ENCODE measurements at regions not wholly inside any gene's neighbourhood (a gene's known extent, or its start where the extent isn't known, plus 50 kb on each side); places are given as distances from the start of the nearest gene placed in this dataset.

DNA sequence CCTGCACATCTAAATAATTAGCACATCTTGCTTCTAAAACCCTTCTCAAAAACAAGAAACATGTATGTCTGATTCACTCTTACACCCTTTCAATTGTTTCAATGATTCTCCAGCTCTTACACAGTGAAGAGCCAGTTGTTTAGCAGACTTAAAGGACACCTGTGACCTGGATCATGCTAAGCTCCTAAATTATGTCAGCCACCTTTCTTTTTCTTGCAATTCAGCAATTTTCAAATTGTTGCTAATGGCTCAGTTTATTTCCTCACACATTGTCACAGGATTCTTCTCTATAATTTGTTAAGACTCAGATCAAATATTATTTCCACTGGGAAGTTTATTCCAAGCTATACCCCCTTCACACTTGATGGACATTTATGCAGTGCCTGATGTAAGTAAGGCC lies 413.2 kb downstream of the PLA2G4A start:
- DNase-seq, result no peak

DNA sequence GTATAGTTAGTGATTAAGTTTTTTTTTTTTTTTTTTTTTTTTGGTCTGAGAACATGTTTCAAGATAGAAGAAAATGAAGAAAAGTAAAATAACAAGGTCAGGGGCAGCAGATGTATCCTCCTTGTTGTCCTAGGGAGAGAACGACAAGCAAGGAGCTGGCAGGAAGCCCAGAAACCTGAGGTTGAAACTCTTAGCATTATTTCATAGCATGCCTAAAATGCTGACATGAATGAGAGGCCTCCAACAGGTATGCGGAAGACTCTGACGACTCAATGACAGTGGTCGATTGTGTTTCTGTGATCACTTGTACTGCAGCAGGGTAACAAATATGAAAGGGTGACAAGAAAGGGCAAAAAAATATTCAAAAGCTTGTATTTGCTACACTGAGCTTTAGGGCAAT lies 415.9 kb downstream of the PLA2G4A start:
- no peak for DNase-seq

DNA sequence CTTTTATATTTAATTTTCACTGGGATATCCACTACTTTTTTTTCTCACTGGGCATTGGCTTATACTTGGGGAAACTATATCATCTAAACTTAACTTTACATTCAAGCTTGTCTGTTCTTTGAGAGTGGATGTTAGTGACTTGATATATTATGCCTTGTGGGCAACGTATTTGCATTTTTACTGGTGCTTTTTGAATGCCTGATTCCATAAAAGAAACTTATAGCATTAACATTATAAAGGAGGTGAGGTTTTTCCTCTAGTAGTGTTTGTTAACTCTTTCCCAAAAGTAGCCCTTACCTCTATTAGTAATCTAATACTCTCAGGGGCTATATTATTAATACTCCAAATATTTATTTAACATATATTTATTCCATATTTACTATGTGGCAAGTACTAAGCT lies 416.5 kb downstream of the PLA2G4A start:
- DNase-seq, result no peak

DNA sequence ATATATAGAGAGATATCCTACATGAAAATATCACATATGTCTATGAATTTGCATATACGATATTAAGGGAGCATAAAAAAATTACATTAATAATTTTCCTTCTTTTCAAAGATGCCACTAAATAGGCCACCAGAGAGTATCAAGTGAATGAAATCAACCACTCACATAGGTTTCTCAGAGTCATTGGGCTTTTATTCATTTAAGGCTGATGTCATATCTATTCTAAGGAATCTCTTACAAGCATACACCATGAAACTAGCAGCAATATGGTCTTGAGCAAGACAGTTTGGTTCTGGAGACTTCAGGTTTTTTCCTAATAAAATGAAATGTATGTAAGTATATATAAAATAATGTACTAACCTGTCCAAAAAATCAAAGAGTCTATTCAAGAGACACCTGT lies 420.4 kb downstream of the PLA2G4A start:
- no peak for DNase-seq

DNA sequence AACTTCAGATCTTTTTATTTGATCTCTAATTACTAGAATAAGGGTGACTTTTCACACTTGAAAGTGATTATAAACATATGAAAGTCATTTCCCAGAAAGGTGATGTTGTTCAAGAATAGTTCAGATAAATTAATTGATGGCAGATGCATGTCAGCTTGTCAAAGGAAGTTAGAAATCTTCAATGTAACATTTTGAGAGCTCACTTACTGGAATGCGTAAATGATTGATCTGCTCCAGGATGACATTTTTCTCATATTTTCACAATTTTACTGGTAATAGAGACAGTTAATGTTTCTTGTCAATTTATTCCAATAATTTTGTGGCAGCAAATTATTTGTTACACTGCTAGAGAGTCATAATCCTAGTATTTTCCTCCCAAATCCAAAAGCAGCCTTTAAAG lies 424.2 kb downstream of the PLA2G4A start:
- no peak for DNase-seq

DNA sequence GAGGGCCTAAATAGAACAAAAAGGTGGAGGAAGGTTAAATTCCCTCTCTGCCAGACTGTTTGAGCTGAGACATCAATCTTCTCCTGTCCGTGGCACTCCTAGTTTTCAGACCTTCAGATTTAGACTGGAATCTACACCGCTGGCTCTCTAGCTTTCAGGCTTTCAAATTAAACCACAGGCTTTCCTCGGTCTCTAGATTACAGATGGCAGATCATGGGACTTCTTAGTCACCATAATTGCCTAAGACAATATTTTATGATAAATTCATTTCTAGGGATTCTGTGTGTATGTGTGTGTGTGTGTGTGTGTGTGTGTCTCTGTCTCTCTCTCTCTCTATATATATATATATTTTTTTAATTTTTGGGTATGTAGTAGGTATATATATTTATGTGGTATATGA lies 428.7 kb downstream of the PLA2G4A start:
- no peak for DNase-seq

DNA sequence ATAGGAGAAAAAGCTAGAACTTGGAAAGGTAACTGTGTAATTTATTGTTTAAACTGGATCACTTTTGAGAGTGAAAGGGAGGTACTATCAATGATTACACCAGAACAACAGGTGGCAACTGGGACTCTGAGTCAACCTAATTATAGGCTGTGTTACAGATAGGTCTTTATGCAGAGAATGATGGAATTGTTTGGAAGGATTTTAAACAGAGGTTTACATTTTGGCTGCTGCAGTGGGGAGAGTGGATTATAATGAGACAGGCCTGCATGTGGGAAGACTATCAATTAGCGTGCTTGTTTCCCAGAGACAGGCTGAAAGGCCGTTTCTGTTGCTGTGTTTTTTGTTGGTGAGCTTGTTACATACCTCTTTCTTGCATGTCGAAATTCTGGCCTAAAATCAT lies 432.9 kb downstream of the PLA2G4A start:
- no peak for DNase-seq

DNA sequence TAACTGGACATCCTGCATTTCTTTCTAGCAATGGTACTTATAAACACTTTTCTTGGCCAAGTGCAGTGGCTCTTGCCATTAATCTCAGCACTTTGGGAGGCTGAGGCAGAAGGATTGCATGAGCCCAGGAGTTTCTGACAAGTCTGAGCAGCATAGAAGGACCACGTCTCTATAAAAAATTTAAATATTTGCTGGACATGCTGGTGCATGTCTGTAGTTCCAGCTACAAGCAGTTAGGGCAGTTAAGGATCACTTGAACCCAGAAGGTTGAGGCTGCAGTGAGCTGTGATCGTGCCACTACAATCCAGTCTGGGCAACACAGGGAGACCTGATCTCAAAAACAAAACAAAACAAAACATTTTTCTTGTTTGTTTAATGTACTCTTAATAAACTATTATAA lies 434.0 kb downstream of the PLA2G4A start:
- no peak for DNase-seq

DNA sequence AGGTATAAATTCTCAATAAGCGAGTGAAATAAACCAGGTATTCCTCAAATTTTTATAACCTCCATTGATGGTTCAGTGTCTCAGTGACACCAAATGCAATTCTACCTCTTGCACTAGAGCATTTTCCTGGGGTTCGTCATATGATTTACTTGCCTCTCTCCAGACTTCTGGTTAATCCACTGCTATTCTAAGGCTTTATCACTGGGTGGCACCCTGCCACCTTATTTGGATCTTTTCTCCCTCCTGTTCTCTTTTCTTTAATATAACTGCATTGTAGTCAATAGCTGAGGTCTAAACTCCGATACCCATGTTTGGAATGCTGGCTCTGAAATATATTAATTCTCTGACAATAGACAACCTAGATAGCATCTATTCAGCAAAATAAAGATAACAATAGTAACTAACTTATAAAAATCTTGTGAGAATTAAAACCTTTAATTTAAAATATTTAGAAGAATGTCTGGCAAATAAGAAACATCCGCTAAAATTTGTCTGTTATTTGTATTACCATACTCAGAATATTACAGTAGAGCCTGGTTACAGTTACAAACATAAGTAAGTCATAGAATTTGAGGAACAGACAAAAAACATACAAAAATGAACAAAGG lies 436.4 kb downstream of the PLA2G4A start:
- no peak for DNase-seq

DNA sequence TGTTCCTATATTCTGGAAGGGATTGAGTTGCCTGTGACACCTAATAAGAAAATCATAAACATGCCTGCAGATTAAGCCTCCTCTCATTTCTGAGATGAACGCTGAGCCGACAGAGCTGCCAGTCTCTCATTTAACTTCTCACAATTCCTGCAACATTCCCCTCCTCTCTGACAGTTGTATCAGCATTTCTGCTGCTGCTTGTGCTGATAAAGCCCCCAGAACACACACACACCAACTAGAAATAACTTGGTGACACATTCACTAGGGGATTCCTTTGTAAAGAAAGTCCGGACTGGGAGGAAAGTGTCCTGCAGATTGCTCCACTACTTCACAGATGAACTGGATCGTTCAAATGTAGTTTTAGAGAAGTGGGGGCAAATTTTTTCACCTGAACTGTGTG lies 437.3 kb downstream of the PLA2G4A start:
- no peak for DNase-seq

DNA sequence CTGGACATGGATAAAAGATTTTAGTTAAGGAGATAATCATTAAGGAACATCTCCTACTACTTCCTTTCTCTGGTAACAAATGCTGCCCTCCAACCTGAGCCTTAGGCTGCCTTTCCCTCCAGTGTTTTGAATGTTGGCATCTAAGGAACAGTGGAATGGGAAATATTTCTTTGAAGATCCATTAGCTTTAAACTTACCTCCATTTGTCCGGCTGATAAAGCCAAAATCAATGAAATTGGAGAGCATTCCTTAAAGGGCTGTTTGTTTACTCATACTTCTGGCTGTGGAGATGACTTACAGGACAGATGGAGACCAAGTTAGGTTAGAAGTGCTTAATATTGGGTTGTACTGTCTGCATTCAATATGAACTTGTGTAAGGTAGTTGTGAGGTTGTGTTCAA lies 439.1 kb downstream of the PLA2G4A start:
- DNase-seq, result no peak

DNA sequence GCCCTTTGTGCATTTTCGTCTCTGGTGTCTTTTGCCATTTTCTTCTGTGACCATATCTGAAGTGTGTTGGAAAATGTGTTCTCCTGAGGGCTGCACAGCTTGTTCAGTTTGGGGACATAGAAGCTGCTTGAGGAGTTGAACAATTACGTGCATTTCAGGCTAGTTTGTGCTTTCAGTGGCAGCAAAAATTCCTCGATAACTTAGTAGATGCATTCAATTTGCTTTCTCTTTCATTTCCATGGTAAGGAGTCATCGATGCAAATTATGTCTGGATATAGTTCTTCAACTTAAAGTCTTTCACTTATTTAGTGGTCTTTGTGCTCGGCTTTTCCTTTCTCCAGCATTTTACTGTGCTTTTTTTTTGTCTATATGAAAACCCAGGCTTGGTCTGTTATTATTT lies 441.5 kb downstream of the PLA2G4A start:
- no peak for DNase-seq

DNA sequence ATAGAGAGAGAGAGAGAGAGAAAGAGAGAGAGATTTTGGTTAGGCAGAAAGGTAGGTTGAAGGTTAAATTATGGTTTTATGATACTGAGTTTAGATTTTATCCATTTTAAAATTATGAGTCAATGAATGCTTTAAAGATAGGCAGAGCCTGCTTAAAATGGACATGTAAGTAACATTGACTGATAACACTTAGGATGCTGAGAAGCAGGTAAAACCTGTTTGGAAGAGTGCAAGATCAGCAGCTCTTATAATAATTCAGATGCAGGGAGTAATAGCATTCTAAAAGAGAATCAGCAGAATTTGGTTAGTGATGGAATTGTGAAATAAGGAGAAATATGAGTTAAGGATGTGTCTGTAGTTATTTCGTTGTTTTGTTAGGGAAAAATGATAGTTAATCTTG lies 446.6 kb downstream of the PLA2G4A start:
- DNase-seq, result no peak

DNA sequence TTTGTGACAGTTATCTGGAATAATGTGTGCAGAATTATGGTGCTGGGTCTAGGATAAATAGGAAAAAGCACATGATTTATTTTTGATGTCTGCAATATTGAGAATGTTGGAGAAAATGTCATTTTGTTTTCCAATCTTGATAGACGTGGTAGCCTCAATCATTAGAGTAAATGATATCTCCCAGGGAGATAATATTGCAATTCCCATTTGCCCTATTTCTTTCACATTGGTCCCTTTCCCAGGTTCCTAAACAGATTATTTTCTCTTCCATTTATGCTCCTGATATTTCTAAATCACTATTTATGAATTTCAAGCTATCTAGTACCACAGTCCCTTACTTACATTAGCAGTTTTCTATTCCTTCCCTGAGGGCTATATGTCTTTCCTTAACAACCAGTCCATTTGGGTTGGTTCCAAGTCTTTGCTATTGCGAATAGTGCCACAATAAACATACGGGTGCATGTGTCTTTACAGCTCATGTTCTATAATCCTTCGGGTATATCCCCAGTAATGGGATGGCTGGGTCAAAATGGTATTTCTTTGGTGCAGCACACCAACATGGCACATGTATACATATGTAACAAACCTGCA lies 447.3 kb downstream of the PLA2G4A start:
- no peak for DNase-seq

DNA sequence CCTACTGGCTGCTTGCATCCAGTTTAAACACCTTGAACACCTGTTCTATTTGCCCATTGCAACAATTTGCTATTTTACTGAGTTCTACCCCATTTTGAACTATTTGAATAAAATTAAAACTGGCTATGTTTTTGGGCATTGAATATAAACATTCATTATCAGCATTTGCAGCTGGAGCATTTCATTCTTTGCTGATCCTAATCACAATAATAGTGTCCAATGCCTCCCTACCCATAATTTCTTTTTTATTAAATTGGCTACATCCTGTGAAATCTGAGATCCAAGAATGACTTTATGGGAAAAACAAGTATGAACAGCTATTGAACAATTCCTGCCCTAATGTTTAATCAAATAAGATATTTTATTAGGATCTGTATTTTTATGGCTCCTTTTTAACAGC lies 447.9 kb downstream of the PLA2G4A start:
- no peak for DNase-seq

DNA sequence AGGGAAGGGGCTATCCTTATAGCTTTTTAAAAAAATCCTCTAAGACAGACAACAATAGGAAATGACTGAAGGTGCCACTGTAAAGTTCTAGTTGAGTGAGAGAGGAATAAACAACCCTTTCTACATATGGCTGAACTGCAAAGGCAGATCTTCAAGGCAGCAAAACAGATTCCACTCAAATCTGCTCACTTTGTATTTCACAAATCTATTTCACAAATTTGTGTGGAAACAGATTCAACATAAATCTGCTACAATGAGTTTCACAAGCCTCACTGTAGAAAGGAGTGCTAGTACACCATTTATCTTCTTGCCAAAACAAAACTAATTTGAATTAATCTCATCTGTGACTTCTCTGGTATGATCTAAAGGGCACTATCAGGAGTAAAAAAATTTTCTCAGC lies 451.3 kb downstream of the PLA2G4A start:
- no peak for DNase-seq

DNA sequence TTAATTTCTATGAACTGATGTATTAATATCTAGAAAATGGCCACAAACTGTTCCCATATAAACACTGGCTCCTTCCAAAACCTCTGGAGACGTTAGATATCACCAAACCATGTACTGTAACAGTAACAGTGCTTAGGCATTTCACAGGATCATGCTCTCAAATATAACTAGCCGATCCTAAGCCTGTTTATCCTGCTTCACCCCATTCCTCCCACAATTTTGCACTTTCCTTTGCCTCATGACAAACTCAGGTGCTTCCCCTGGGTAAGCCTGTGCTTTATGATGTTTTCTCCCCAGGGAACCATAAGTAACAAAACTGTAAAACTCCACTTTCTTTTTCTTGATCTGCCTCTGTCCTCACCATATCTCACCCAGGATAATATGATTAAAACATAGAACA lies 452.3 kb downstream of the PLA2G4A start:
- no peak for DNase-seq

DNA sequence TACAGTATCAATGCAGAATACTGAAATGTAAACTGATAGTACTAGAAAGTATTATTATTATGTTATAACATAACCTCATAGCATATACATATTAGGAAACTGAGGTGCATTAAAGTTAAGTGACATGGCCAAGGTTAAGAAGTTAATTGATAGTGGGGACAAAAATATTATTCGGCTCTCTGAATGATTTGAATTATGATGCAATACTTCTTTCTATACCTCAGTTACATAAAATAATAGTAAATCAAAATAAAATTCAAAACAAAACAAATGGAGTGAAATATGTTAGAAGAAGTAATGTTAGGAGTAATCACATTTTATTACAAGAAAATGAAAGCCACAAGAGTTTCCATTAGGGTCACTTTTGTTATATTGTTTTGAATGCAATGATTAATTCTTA lies 455.2 kb downstream of the PLA2G4A start:
- DNase-seq, result no peak

DNA sequence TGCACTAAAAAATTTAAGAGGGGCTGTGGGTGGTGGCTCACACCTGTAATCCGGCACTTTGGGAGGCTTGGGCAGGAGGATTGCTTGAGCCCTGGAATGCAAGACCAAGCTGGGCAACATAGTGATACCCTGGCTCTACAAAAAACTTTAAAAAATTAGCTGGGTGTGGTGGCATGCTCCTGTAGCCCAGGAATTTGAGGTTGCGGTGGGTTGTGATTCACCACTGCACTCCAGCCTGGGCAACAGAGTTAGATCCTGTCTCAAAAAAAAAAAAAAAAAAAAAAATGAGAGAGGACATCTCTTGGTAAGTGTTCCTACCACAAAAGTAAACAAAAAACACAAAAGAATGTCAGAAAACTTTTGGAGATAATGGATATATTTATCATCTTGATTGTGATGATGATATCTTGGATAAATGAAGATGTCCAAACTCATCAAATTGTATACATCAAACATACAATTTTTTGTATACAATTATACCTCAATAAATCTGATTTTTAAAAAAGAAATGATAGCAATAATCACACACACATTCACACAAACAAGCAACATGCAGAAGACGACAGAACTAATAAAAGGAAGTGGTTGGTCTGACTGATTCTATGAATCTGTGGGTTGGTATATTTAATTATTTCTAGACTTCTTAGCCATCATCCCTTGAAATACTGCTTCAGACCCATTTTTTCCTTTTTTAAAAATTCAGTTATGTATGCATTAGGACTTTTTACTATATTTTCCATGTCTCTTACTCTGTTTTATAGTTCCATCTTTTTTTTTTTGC lies 465.9 kb downstream of the PLA2G4A start:
- DNase-seq, result no peak

DNA sequence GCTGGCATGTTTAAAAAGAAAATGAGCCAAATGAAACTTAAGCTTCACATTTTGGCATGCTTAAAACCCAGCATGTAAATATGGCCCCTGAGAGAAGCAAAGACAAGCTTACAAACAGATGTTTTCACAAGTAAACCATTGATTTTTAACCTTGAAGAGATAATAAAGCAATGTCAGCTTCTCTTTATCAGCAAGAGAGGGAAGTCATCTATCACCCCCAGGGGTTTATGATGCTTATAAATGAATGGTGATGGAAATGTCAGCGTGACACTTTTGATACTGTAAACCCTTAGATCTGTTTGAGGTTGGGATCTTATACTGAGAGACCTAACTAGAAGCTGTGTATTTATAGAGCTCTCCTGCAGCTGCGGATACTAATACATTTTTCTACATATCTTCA lies 471.3 kb downstream of the PLA2G4A start:
- no peak for DNase-seq

DNA sequence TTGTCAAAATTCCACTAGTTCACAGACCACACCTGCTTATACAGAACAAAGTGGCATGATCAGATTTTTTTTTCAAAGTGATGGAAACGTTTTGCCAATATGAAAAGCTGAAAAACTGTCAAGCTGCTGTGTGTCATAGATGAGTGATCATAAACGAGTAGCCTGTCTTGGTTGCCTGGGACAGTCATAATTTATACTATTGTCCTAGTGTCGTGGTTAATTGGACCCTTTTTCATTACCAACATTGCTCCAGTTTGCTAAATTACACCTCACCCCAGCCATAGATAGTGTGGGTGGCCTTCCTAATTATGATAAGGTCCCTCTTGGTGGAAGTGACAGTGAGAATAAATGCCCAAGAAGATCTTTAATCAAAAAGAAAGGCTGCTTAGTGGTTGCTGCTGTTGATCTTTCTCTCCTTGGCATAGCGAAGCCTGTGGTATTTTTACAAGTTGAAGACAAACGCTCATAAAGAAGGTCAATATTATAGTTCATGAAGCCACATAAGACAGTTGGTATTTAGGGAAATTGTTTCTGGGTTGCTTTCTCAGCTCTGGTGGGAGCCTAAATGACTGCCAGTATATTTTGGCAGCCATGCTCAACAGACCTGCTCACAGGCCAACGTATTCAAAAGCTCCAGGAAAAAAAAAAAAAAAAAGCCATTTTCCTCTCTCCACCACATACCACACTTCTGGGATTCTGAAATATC lies 478.1 kb downstream of the PLA2G4A start:
- DNase-seq, result no peak

DNA sequence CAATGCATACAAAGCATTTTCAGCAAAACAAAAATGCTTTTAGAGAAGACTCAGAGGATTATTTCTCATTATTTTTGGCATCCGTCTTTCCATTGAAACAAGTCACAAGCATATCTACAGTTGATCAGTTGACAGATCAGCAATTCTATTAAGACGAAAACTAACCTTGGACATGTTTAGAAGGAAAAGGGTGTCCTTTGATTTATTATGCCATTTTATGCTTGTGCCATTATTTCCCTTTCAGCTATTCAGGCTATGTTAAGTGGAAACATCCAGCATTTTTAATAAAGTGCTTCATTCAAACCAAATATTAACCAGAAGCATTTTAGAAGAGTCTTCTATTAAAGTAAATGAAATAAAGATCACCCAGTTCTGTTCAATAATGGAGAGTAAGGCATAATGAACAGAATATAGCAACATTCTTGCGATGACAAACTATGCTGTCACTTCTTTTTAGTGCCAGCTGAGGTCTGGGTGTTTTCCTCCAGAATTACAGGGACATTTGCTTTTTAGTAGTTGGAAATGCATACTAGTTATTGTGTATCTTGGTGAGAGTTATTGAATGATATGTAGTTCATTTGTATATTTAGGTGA lies 481.4 kb downstream of the PLA2G4A start:
- no peak for DNase-seq

DNA sequence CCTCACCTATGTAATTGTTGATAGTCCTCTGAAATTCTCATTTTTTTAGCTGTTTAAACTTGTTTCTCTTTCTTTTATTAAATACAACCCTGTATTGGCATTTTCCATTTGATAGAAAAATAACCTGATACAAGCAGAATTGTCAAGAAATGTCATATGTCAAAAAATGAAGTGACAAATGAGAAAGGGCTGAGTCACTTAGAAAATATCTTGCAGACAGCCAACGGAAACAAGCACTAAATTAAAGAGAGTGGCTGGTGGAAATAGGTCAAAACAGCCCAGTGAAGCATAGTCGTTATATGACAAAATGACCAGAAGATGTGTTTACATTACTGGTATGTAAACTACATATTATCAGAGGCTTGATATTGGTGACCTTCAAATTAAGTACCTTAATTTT lies 484.4 kb downstream of the PLA2G4A start:
- DNase-seq, result no peak

DNA sequence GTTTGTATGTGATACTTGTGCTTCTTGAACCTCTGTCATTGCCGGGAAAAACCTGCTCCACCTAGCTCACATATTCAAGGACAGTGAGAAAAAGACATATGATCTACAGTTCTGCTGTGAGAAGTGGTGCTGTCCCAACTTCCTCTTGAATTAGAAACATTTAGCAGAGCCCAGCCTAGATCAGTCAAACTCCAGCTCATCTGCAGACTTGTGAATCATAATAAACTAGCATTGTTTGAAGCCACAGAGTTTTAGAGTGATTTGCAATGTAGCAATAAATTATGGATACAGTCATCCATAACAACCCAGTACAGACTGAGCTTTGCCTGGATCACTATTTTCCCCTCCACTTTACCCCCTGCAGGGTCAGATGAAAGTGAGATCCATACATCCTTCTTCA lies 497.8 kb downstream of the PLA2G4A start:
- no peak for DNase-seq

Measured in stimulated activated CD4-positive, alpha-beta T cell treated with anti-CD3 and anti-CD28 coated beads, Interleukin-15, amount 100 ng/mL, for 24 hours (primary cell).